DND-41 (cell line): ENCODE measurements at regions not wholly inside any gene's neighbourhood (a gene's known extent, or its start where the extent isn't known, plus 50 kb on each side); places are given as distances from the start of the nearest gene placed in this dataset.

ENCODE experiments used
- CTCF ChIP-seq: IDR thresholded peaks from 2 replicates; pipeline ENCODE4 v1.5.1; 2012; ENCODE audit warnings: borderline replicate concordance, low read length, moderate library complexity, mild to moderate bottlenecking; ENCODE audit not compliant: poor library complexity, severe bottlenecking; ENCODE audit errors: extremely low read depth
- EZH2 ChIP-seq: IDR thresholded peaks from 3 replicates; pipeline ENCODE4 v1.6.1; 2012; ENCODE audit warnings: borderline replicate concordance, low read depth, mild to moderate bottlenecking, moderate library complexity, low read length, inconsistent platforms; ENCODE audit not compliant: severe bottlenecking

- TF ChIP-seq CTCF = no peak
- no peak for TF ChIP-seq EZH2
Measured at GRCh38 chr5:9859808-9860207, 229.7 kb upstream of the TAS2R1 start.
